ENCODE measurements at regions not wholly inside any gene's neighbourhood (a gene's known extent, or its start where the extent isn't known, plus 50 kb on each side); places are given as distances from the start of the nearest gene placed in this dataset.

DNA sequence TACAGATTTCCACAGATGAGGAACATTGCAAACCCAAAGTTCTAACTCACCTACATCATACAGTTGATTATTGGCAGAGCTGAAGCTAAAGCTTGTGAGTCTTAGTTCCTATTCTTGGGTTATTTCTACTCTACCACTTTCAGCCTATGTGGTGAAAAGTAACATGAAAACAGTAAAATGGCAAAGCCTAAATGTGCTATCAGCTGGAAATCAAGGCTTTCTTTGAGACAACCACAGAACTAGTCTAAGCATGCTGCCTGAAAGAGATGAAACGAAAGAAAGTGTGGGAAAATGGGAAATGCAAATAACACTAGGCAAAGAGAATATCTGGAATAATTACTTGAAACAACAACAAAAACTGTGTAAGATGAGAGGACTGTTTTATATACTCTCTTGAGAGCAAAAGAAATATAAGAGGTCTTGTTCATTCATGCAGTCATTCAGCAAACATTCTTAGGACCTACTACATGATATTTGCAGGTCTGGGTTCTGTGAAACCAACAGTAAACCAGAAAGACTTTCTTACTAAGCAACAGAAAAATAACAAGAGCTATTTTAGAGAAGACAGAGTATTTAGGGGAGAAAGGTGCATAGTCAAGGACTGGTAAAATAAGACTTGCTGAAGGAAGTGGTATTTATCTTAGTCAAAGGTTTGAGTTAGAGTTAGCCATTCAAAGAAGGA, 437.1 kb downstream of the HTR7 start:
- intact Hi-C loops (cut with micrococcal nuclease) = no loop called here
- H3K4me1 Mint-ChIP-seq (ENCODE audit: low read depth) = no peaks in the 10 kb centered on the region
- no peaks in the 10 kb centered on the region for H3K27me3 Mint-ChIP-seq (ENCODE audit: insufficient read depth)
- peaks cover 6% of the 10 kb centered on the region for H3K9me3 Mint-ChIP-seq
- no peaks in the 10 kb centered on the region for H3K36me3 Mint-ChIP-seq (ENCODE audit: low read depth)
- no peak overlapping the region for H3K4me3 Mint-ChIP-seq
- DNase-seq (ENCODE audit: low spot score) = no peak
- H3K27ac Mint-ChIP-seq = no peak overlapping the region

DNA sequence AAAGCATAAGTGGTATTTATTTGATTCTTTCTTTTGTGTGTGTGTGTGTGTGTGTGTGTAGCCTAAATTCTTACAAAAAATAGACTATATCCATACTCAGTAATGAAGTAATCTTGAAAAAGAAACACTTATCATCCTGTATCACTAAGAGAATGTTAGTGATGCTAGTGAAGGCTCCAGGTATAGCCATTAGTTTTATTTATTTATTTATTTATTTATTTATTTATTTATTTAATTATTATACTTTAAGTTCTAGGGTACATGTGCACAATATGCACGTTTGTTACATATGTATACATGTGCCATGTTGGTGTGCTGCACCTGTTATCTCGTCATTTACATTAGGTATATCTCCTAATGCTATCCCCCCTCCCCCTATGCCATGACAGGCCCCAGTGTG, 436.0 kb downstream of the HTR7 start:
- DNase-seq (ENCODE audit: low spot score) = no peak
- Mint-ChIP-seq H3K27me3 (ENCODE audit: insufficient read depth) (no peaks in the 10 kb centered on the region), H3K4me3 (no peak overlapping the region), H3K27ac (no peak overlapping the region), H3K36me3 (ENCODE audit: low read depth) (no peaks in the 10 kb centered on the region), H3K4me1 (ENCODE audit: low read depth) (no peaks in the 10 kb centered on the region), H3K9me3 (peaks cover 10% of the 10 kb centered on the region)
- intact Hi-C loops (cut with micrococcal nuclease) = no loop called here

DNA sequence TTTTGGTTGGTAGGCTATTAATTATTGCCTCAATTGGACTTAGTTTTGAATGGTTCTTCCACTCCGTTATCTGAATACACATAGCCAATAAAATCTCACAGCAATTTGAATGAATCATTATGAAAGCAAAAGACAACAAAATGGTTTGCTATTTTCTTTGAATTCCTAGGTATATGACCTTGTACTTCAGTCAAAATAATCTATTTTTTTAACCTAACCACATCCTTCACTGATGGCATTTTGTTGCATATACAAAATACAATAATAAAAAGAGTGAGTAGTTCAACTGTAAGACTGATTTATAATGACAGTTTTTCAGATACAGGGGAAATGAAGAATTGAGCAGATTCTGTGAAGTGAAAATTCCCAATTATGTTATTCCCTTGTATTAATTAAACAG, 433.1 kb downstream of the HTR7 start:
- no peaks in the 10 kb centered on the region for H3K4me1 Mint-ChIP-seq (ENCODE audit: low read depth)
- no peak overlapping the region for H3K27ac Mint-ChIP-seq
- H3K27me3 Mint-ChIP-seq (ENCODE audit: insufficient read depth) = no peaks in the 10 kb centered on the region
- no peaks in the 10 kb centered on the region for H3K36me3 Mint-ChIP-seq (ENCODE audit: low read depth)
- H3K4me3 Mint-ChIP-seq = no peak overlapping the region
- H3K9me3 Mint-ChIP-seq = peaks cover 10% of the 10 kb centered on the region
- no peak for DNase-seq (ENCODE audit: low spot score)
- intact Hi-C loops (cut with micrococcal nuclease) = no loop called here

DNA sequence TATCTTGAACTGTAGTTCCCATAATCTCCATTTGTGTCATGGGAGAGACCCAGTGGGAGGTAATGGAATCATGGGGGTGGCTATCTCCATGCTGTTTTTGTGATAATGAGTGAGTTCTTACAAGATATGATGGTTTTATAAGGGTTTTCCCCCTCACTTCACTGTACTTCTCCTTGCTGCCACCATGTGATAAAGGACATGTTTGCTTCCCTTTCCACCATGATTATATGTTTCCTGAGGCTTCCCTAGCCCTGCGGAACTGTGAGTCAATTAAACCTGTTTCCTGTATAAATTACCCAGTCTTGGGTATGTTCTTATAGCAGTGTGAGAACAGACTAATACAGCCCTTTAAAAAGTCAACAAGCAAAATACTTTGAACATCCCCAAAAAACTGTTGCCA, 427.7 kb downstream of the HTR7 start:
- Mint-ChIP-seq H3K36me3 (ENCODE audit: low read depth) (no peaks in the 10 kb centered on the region), H3K27ac (no peak overlapping the region), H3K4me3 (no peak overlapping the region), H3K27me3 (ENCODE audit: insufficient read depth) (no peaks in the 10 kb centered on the region), H3K4me1 (ENCODE audit: low read depth) (no peaks in the 10 kb centered on the region), H3K9me3 (peaks cover 5% of the 10 kb centered on the region)
- intact Hi-C loops (cut with micrococcal nuclease) = no loop called here
- no peak for DNase-seq (ENCODE audit: low spot score)

DNA sequence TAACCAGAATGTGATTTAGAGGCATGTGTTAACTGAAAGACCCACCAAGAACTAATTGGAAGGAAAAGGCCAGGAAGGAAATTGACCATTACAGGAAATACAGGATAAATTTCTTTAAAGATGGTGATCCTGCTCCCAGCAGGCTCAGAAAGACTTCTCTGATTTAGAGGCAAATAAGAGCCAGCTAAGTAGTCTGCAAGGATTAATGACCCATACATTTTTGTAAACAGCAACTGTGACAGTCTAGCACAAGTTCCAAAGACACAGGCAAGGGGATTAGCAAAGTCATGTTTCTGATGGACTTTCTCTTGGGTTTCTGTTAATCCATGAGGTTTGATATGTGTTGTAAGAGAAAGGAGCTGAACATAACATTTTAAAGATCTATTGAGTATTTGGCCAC, 425.0 kb downstream of the HTR7 start:
- no peaks in the 10 kb centered on the region for H3K9me3 Mint-ChIP-seq
- H3K27me3 Mint-ChIP-seq (ENCODE audit: insufficient read depth) = no peaks in the 10 kb centered on the region
- H3K4me1 Mint-ChIP-seq (ENCODE audit: low read depth) = no peaks in the 10 kb centered on the region
- no peak for DNase-seq (ENCODE audit: low spot score)
- intact Hi-C loops (cut with micrococcal nuclease) = no loop called here
- no peaks in the 10 kb centered on the region for H3K36me3 Mint-ChIP-seq (ENCODE audit: low read depth)
- H3K27ac Mint-ChIP-seq = no peak overlapping the region
- H3K4me3 Mint-ChIP-seq = no peak overlapping the region

DNA sequence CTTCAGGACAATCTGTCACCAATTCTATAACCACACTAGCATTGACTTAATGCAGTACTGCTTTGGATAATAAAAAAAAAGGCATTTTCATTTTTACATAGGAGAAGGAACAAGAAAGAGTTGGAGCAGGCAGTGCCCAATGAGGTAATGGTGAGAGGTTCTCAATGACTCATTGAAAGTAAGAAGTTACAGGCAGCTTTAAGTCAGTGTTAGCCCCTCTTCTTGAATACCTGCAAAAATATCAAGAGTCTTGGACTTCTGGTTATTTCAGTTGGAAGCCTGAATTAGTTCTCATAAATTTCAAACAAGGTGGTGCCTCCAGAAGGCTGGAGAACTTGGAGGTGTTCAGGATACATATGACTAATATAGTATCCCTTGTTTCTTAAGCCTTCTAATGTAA, 422.5 kb downstream of the HTR7 start:
- H3K27me3 Mint-ChIP-seq (ENCODE audit: insufficient read depth) = no peaks in the 10 kb centered on the region
- H3K4me3 Mint-ChIP-seq = no peak overlapping the region
- no peak for DNase-seq (ENCODE audit: low spot score)
- H3K4me1 Mint-ChIP-seq (ENCODE audit: low read depth) = no peaks in the 10 kb centered on the region
- no peak overlapping the region for H3K27ac Mint-ChIP-seq
- H3K36me3 Mint-ChIP-seq (ENCODE audit: low read depth) = no peaks in the 10 kb centered on the region
- intact Hi-C loops (cut with micrococcal nuclease) = no loop called here
- no peaks in the 10 kb centered on the region for H3K9me3 Mint-ChIP-seq

DNA sequence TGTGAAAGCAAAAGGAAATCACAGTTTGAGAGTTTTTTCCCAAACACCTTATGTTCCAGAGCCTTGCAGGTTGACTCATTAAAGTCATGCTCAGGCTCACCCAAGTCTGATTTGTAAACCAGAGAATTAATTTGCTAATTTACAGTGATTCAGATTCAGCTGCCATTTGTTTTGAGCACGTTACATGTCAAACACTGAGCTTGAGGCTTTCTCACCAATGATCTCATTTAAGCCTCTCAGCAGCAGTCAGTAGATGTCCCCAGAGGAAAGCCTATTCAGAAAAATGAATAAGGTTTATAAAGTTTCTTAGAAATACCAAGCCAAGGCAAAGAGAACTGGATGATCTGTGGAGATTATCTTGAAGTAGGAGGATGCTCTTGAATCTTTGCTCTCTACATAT, 420.4 kb downstream of the HTR7 start:
- intact Hi-C loops (cut with micrococcal nuclease) = no loop called here
- no peaks in the 10 kb centered on the region for H3K4me1 Mint-ChIP-seq (ENCODE audit: low read depth)
- H3K9me3 Mint-ChIP-seq = peaks cover 7% of the 10 kb centered on the region
- no peaks in the 10 kb centered on the region for H3K27me3 Mint-ChIP-seq (ENCODE audit: insufficient read depth)
- H3K27ac Mint-ChIP-seq = no peak overlapping the region
- H3K4me3 Mint-ChIP-seq = no peak overlapping the region
- H3K36me3 Mint-ChIP-seq (ENCODE audit: low read depth) = no peaks in the 10 kb centered on the region
- DNase-seq (ENCODE audit: low spot score) = no peak

DNA sequence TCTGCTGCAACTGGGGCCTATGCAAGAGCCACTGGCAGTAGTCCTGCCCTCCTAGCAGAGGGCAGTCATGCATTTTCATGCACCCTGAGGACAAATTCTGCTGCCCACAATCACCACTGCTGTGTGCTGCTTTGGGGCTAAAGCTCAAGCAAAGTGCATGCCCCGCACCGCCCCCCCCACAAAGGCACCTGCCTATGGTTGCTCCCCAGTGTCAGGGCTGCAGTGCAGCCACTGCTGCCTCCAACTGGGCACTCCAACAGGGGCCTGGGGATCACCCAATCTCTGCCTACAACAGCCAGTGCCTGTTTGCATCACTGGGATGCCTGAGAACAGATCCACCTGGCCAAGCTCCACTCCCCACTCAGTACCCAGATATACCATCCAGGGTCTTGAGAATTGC, 417.0 kb downstream of the HTR7 start:
- H3K27ac Mint-ChIP-seq = no peak overlapping the region
- H3K4me1 Mint-ChIP-seq (ENCODE audit: low read depth) = no peaks in the 10 kb centered on the region
- intact Hi-C loops (cut with micrococcal nuclease) = no loop called here
- no peak for DNase-seq (ENCODE audit: low spot score)
- no peak overlapping the region for H3K4me3 Mint-ChIP-seq
- no peaks in the 10 kb centered on the region for H3K36me3 Mint-ChIP-seq (ENCODE audit: low read depth)
- peaks cover 11% of the 10 kb centered on the region for H3K9me3 Mint-ChIP-seq
- no peaks in the 10 kb centered on the region for H3K27me3 Mint-ChIP-seq (ENCODE audit: insufficient read depth)

DNA sequence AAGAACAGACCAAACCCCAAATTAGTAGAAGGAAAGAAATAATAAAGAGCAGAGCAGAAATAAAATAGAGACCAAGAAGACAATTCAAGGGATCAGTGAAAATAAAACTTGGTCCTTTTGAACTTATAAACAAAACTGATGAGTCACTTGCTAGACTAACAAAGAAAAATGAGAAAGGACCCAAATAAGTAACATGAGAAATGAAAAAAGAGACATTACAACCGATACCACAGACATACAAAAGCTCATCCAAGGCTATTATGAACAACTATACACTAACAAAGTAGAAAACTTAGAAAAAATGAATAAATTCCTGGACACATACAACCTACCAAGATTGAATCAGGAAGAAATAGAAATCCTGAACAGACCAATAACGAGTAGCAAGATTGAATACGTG, 414.5 kb downstream of the HTR7 start:
- no peaks in the 10 kb centered on the region for H3K4me1 Mint-ChIP-seq (ENCODE audit: low read depth)
- H3K36me3 Mint-ChIP-seq (ENCODE audit: low read depth) = no peaks in the 10 kb centered on the region
- no peak overlapping the region for H3K4me3 Mint-ChIP-seq
- H3K27me3 Mint-ChIP-seq (ENCODE audit: insufficient read depth) = no peaks in the 10 kb centered on the region
- H3K9me3 Mint-ChIP-seq = peaks cover 11% of the 10 kb centered on the region
- intact Hi-C loops (cut with micrococcal nuclease) = no loop called here
- no peak overlapping the region for H3K27ac Mint-ChIP-seq
- DNase-seq (ENCODE audit: low spot score) = no peak

DNA sequence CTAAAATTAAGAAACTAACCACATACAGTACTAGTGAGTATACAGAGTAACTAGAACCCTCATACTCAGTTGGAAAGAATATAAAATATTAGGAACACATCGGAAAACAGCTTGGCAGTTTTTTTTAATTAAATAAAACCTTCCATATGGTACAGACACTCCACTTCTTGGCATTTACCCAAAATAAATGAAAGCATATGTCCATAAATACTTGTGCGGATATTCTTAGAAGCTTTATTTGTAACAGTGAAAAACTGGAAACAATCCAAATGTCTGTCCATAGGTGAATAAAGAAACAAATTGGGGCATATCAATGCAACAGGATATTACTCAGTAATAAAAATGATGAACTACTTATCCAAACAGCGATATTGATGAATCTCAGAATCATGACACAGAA, 410.0 kb downstream of the HTR7 start:
- DNase-seq (ENCODE audit: low spot score) = no peak
- intact Hi-C loops (cut with micrococcal nuclease) = no loop called here
- Mint-ChIP-seq H3K27me3 (ENCODE audit: insufficient read depth) (no peaks in the 10 kb centered on the region), H3K9me3 (peaks cover under 1% of the 10 kb centered on the region), H3K4me1 (ENCODE audit: low read depth) (no peaks in the 10 kb centered on the region), H3K4me3 (no peak overlapping the region), H3K27ac (no peak overlapping the region), H3K36me3 (ENCODE audit: low read depth) (no peaks in the 10 kb centered on the region)

DNA sequence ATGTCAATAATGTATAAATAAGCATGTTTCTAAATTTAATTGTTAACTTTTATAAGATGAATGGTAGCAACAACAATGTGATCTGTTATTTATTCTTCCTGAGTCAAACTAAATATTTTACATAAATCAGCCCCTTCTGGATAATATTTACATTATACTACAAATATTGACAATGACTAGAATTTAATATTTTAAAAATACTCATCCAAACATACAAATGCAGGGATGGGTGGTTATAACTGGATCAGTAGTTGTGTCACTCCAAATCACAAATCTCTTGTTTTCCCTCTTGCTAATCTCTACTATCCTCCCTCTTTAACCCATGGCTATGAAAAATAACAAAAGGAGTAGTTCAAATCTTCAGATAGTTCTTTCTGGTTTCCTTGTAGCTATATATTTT, 407.0 kb downstream of the HTR7 start:
- Mint-ChIP-seq H3K27ac (no peak overlapping the region), H3K36me3 (ENCODE audit: low read depth) (no peaks in the 10 kb centered on the region)

DNA sequence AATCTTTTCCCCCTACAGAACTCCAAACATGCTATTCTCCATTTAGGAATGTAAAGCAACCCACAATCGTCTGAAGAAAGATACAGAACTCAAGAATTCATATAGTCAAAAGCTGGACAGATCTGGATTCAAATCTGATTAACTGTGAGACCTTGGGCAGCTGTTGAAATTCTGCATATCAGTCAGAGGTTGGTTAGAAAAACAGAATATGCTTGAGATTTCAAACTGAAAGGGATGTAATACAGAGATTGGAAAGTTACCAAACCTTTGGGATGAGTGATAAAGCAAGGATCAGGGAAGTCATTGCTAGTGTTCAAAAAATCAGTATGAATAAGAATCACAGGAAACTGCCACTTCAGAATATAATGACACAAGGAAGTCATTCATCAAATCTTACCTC, 406.6 kb downstream of the HTR7 start:
- Mint-ChIP-seq H3K27me3 (ENCODE audit: insufficient read depth) (no peaks in the 10 kb centered on the region), H3K27ac (no peak overlapping the region), H3K9me3 (no peaks in the 10 kb centered on the region), H3K4me3 (no peak overlapping the region), H3K36me3 (ENCODE audit: low read depth) (no peaks in the 10 kb centered on the region), H3K4me1 (ENCODE audit: low read depth) (no peaks in the 10 kb centered on the region)
- DNase-seq (ENCODE audit: low spot score) = no peak
- intact Hi-C loops (cut with micrococcal nuclease) = no loop called here

More for the DNA sequence above, 407.0 kb downstream of the HTR7 start:
- Mint-ChIP-seq H3K27me3 (ENCODE audit: insufficient read depth) (no peaks in the 10 kb centered on the region), H3K4me1 (ENCODE audit: low read depth) (no peaks in the 10 kb centered on the region), H3K9me3 (no peaks in the 10 kb centered on the region), H3K4me3 (no peak overlapping the region)
- intact Hi-C loops (cut with micrococcal nuclease) = no loop called here
- DNase-seq (ENCODE audit: low spot score) = no peak

DNA sequence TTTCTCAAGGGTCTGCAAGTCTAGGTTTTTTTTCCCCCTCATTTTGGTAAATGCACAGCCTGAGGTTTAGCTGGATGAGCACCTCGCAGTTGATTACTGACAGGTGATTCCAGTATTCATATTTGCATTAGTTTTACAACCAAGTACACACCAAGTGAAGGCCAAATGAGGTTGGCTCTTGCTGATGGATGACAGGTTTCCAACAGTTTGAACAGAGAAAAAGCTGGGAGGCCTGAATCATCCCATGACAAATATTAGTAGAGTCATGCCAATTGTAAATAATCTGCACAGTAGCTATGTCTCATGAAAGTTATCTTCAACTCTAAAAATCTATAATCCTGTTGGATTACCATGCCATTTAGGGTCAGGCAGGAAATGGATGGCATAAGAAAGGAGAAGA, 399.8 kb downstream of the HTR7 start:
- Mint-ChIP-seq H3K4me1 (ENCODE audit: low read depth) (no peaks in the 10 kb centered on the region), H3K9me3 (no peaks in the 10 kb centered on the region)

DNA sequence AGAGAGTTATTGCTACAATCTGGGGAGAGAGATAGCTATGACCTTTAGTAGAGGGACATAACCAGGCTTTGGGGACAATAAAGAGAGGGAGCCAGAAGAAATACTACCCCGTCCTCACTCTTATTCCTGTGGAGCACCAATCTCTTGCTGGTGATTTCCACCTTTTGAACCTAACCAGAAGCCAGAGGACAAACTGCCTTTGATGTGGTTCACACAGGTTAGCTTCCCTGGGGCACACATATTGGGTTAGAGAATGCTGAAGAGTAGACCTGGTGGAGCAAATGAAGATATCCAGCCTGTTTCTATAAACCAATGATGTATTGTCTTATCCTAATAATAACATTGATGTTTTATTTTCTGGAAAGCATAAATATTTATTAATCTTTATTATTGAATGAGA, 399.3 kb downstream of the HTR7 start:
- H3K4me1 Mint-ChIP-seq (ENCODE audit: low read depth) = no peaks in the 10 kb centered on the region
- no peaks in the 10 kb centered on the region for H3K36me3 Mint-ChIP-seq (ENCODE audit: low read depth)
- no peak overlapping the region for H3K27ac Mint-ChIP-seq
- intact Hi-C loops (cut with micrococcal nuclease) = no loop called here
- H3K27me3 Mint-ChIP-seq (ENCODE audit: insufficient read depth) = no peaks in the 10 kb centered on the region
- H3K4me3 Mint-ChIP-seq = no peak overlapping the region
- DNase-seq (ENCODE audit: low spot score) = no peak
- H3K9me3 Mint-ChIP-seq = no peaks in the 10 kb centered on the region

More for the DNA sequence above, 399.8 kb downstream of the HTR7 start:
- Mint-ChIP-seq H3K4me3 (no peak overlapping the region), H3K27me3 (ENCODE audit: insufficient read depth) (no peaks in the 10 kb centered on the region), H3K36me3 (ENCODE audit: low read depth) (no peaks in the 10 kb centered on the region), H3K27ac (no peak overlapping the region)
- DNase-seq (ENCODE audit: low spot score) = no peak
- intact Hi-C loops (cut with micrococcal nuclease) = no loop called here
